Islet of Langerhans (tissue), 1 donor: ENCODE measurements at regions not wholly inside any gene's neighbourhood (a gene's known extent, or its start where the extent isn't known, plus 50 kb on each side); places are given as distances from the start of the nearest gene placed in this dataset.

Experiments used
- FAIRE-seq: peaks from one replicate; lab custom pipeline; 2011; peaks lifted over from hg19 to GRCh38; lab: Jason Lieb, UNC

- peak; percentile 30 for FAIRE-seq
These were observed 144.9 kb upstream of the CDH6 start for GRCh38 chr5:31048282-31049270.

- FAIRE-seq, result no peak
These were observed 145.9 kb upstream of the CDH6 start for GRCh38 chr5:31047621-31048020.

- FAIRE-seq, result no peak
These were observed 146.5 kb upstream of the CDH6 start for GRCh38 chr5:31047007-31047406.

GRCh38 chr5:31036411-31036810 lies 157.1 kb upstream of the CDH6 start:
- FAIRE-seq, result peak; percentile 61

GRCh38 chr5:31033295-31033694 lies 160.2 kb upstream of the CDH6 start:
- FAIRE-seq, result peak; percentile 73

GRCh38 chr5:31029925-31030324 lies 163.6 kb upstream of the CDH6 start:
- no peak for FAIRE-seq

GRCh38 chr5:31027721-31028120 lies 165.8 kb upstream of the CDH6 start:
- FAIRE-seq, result no peak

- FAIRE-seq, result peak; percentile 21
These were observed 170.4 kb upstream of the CDH6 start for GRCh38 chr5:31023105-31023504.

GRCh38 chr5:31021181-31021624 lies 172.3 kb upstream of the CDH6 start:
- FAIRE-seq, result peak; percentile 33

- no peak for FAIRE-seq
These were observed 185.3 kb upstream of the CDH6 start for GRCh38 chr5:31008231-31008630.

- FAIRE-seq, result no peak
These were observed 185.8 kb upstream of the CDH6 start for GRCh38 chr5:31007672-31008071.

GRCh38 chr5:31000287-31000686 lies 193.2 kb upstream of the CDH6 start:
- FAIRE-seq, result no peak

GRCh38 chr5:30997681-30998080 lies 195.8 kb upstream of the CDH6 start:
- FAIRE-seq, result no peak

GRCh38 chr5:30994902-30995301 lies 198.6 kb upstream of the CDH6 start:
- no peak for FAIRE-seq

GRCh38 chr5:30994176-30994575 lies 199.3 kb upstream of the CDH6 start:
- FAIRE-seq, result no peak

- FAIRE-seq, result no peak
These were observed 202.0 kb upstream of the CDH6 start for GRCh38 chr5:30991462-30991861.

GRCh38 chr5:30981576-30981975 lies 211.9 kb upstream of the CDH6 start:
- no peak for FAIRE-seq

GRCh38 chr5:30968971-30969370 lies 224.5 kb upstream of the CDH6 start:
- no peak for FAIRE-seq

- FAIRE-seq, result no peak
These were observed 233.4 kb upstream of the CDH6 start for GRCh38 chr5:30960036-30960435.

GRCh38 chr5:30959238-30959637 lies 234.2 kb upstream of the CDH6 start:
- FAIRE-seq, result no peak

GRCh38 chr5:30957591-30957990 lies 235.9 kb upstream of the CDH6 start:
- FAIRE-seq, result no peak

- FAIRE-seq, result no peak
These were observed 237.2 kb upstream of the CDH6 start for GRCh38 chr5:30956251-30956650.

GRCh38 chr5:30937070-30937469 lies 256.4 kb upstream of the CDH6 start:
- no peak for FAIRE-seq

GRCh38 chr5:30933599-30933998 lies 259.9 kb upstream of the CDH6 start:
- no peak for FAIRE-seq
